AG04450 (cell line): ENCODE measurements at regions not wholly inside any gene's neighbourhood (a gene's known extent, or its start where the extent isn't known, plus 50 kb on each side); places are given as distances from the start of the nearest gene placed in this dataset.
A peak's percentile ranks its signal among the peaks of the same experiment; 100 is the strongest.

Experiments used
- CTCF ChIA-PET: fragments of 300-600, 350-600 bp; formaldehyde crosslinking; extraction: SDS; loops from one replicate; lab custom pipeline; 2022; ENCODE audit warnings: antibody characterized with exemption, inconsistent platforms; lab: Charles Lee
- POLR2A ChIA-PET: fragments of 350-600 bp; formaldehyde crosslinking; extraction: SDS; loops from one replicate; lab custom pipeline; 2021; ENCODE audit warnings: antibody characterized with exemption, inconsistent platforms; lab: Yijun Ruan, JAX
- DNase-seq: peaks from one replicate; pipeline ENCODE4 v3.0.0-alpha.2; 2011; ENCODE audit warnings: low read depth, low spot score
- H3K27ac ChIP-seq: one replicate; pipeline ENCODE4 v1.5.1; 2012; ENCODE audit warnings: low read depth, low read length, control low read depth
- H3K27me3 ChIP-seq: one replicate; pipeline ENCODE4 v1.6.0; 2012; ENCODE audit warnings: low read length; ENCODE audit not compliant: control insufficient read depth, insufficient read depth
- H3K4me3 ChIP-seq: 2 replicates; pipeline ENCODE4 v1.5.1; 2011; ENCODE audit warnings: mild to moderate bottlenecking, low read depth, low read length, control low read depth
- H3K9me3 ChIP-seq: 2 replicates; pipeline ENCODE4 v1.5.1; 2012; ENCODE audit warnings: low read length; ENCODE audit not compliant: control insufficient read depth, insufficient read depth
- TF ChIP-seq, protein P1 (sequence below): IDR thresholded peaks from 2 replicates; pipeline ENCODE4 v1.5.1; 2011; ENCODE audit warnings: low read depth, low read length, control low read depth, inconsistent platforms

DNA sequence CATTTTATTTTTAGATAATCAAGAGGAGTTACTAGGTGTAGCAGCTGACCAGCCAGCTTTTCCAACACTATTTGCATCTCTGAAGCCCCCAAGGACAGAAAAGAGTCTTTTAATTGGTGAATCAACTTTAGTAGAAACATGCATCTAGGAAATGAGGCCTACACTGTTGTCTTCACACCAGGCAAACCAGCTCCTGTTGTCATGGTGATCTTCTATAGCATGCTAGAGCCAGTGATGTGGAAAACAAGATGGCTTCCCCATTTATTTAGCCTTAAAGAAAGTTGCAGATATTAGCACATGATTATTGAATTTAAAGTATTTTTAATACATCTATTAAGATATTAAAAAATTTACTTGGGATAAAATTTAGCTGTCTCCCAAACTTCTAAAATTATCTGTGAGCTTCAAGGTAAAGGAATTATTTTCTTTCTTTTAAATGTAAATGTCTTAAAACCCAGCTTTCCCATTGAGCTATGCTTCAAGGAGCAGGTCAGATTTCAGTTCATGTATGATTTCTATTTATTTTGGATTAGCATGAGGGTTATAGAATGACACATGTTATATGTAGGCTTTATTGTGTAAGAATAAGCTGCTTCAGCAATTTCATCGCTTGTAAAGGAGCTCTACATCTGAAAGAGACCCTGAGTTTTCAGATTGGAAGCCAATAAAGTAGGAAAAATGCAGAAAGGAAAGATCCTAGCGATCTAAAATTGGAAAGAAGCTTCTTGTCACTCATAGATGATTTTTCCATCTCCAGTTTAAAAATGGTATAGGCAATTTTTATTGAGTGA lies 564.9 kb upstream of the CITED2 start:
- CTCF ChIA-PET: interaction anchor here (0.6 to 1.4 kb wide), 2 partner anchors 9 to 308 kb away, joined by 3 to 9 read pairs; no protein-coding TSS in a partner anchor

DNA sequence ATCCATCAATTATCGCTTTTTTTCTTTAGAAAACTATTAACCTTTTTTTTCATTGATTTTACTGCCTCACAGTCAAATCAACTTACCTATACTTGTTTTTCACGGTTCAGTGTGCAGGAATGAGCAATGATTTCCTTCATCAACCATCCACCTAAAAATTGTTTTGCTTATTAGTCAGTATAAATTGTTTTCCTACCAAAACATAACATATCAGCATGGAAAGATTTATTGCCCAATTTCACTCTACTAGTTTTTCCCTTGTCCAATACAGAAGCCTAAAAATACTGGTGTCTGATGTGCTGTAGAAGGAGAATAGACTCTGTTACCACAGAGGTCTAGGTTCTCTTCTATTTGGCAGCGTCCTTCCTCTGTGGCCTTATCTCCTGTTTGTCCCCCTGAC lies 558.2 kb upstream of the CITED2 start:
- Histone ChIP-seq H3K27ac (no peak overlapping the region), H3K9me3 (no peaks in the 10 kb centered on the region), H3K27me3 (no peaks in the 10 kb centered on the region), H3K4me3 (no peak overlapping the region)
- TF ChIP-seq, protein P1, sequence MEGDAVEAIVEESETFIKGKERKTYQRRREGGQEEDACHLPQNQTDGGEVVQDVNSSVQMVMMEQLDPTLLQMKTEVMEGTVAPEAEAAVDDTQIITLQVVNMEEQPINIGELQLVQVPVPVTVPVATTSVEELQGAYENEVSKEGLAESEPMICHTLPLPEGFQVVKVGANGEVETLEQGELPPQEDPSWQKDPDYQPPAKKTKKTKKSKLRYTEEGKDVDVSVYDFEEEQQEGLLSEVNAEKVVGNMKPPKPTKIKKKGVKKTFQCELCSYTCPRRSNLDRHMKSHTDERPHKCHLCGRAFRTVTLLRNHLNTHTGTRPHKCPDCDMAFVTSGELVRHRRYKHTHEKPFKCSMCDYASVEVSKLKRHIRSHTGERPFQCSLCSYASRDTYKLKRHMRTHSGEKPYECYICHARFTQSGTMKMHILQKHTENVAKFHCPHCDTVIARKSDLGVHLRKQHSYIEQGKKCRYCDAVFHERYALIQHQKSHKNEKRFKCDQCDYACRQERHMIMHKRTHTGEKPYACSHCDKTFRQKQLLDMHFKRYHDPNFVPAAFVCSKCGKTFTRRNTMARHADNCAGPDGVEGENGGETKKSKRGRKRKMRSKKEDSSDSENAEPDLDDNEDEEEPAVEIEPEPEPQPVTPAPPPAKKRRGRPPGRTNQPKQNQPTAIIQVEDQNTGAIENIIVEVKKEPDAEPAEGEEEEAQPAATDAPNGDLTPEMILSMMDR: no peak
- CTCF ChIA-PET: no interaction called here
- POLR2A ChIA-PET: no interaction called here
- DNase-seq: no peak

More for the DNA sequence above, 564.9 kb upstream of the CITED2 start:
- POLR2A ChIA-PET: interaction anchor here (0.6 kb wide), 1 partner anchor 51 kb away, joined by 4 read pairs; no protein-coding TSS in a partner anchor
- TF ChIP-seq, protein P1: no peak
- no peaks in the 10 kb centered on the region for H3K9me3 ChIP-seq
- H3K4me3 ChIP-seq: no peak overlapping the region
- no peaks in the 10 kb centered on the region for H3K27me3 ChIP-seq
- no peak for DNase-seq
- H3K27ac ChIP-seq: no peak overlapping the region

DNA sequence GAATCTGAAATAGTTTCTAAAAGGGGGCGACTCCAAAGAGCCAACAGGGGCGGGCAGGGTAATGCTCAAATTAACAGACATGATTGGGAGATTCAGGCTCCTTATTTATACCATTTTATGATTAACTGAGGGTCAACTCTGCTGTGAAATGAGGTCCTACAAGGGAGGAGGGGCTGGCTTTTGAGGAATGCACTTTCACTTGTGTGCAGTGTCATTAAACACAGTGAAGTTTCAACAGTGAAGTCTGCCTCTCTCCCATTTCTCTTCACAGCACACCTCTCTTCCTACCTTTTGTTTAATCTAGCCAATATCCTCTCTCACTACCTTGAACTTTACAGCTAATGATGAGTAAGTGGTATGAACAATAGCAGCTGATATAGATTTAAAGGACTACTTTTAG lies 557.3 kb upstream of the CITED2 start:
- TF ChIP-seq, protein P1: no peak
- POLR2A ChIA-PET: no interaction called here

GRCh38 chr6:139927742-139928305 lies 553.4 kb upstream of the CITED2 start:
- TF ChIP-seq, protein P1: no peak
- no peak for DNase-seq
- H3K27ac ChIP-seq: no peak overlapping the region
- ChIA-PET POLR2A (interaction anchor here (2.9 kb wide), 1 partner anchor 554 kb away, joined by 16 read pairs; the partner anchor contains the start of gene CITED2), CTCF (no interaction called here)
- H3K27me3 ChIP-seq: no peaks in the 10 kb centered on the region
- H3K4me3 ChIP-seq: no peak overlapping the region
- H3K9me3 ChIP-seq: no peaks in the 10 kb centered on the region

More for the DNA sequence above, 557.3 kb upstream of the CITED2 start:
- DNase-seq: no peak
- Histone ChIP-seq H3K4me3 (no peak overlapping the region), H3K27ac (no peak overlapping the region), H3K9me3 (no peaks in the 10 kb centered on the region), H3K27me3 (no peaks in the 10 kb centered on the region)
- CTCF ChIA-PET: no interaction called here

- Histone ChIP-seq H3K4me3 (no peak overlapping the region), H3K9me3 (no peaks in the 10 kb centered on the region), H3K27me3 (no peaks in the 10 kb centered on the region), H3K27ac (no peak overlapping the region)
- POLR2A ChIA-PET: interaction anchor here (2.9 kb wide), 1 partner anchor 553 kb away, joined by 16 read pairs; the partner anchor contains the start of gene CITED2
- DNase-seq: peak; percentile 57
- TF ChIP-seq, protein P1: peak; percentile 54
- CTCF ChIA-PET: no interaction called here
Observed at GRCh38 chr6:139927236-139927635, 552.8 kb upstream of the CITED2 start.
